ENCODE measurements at regions not wholly inside any gene's neighbourhood (a gene's known extent, or its start where the extent isn't known, plus 50 kb on each side); places are given as distances from the start of the nearest gene placed in this dataset.

DNA sequence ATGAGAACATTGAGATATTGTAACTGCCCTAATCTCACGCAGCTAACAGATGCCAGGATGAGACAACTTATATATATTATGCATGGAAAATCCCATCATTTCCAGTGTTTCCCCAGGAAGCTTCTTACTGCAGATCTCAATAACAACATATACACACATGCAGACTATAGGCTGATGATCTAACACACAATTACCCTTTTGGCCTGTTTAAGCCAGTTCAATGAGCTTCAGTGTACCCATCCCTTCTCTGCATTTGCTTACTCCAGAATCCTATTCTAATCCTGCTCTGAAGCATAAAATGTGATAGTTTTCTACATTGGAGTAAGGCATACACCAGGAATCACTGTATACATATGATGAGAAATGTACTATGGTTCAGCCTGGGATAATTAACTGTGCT lies 489.4 kb downstream of the SUCLA2 start:
- no peaks in the 10 kb centered on the region for H3K36me3 ChIP-seq (ENCODE audit: insufficient read depth, low read length)
- no peak overlapping the region for H3K9ac ChIP-seq (ENCODE audit: low read depth, low read length)
- H3K27me3 ChIP-seq (ENCODE audit: insufficient read depth, low read length), result no peaks in the 10 kb centered on the region
- H3K4me1 ChIP-seq (ENCODE audit: insufficient read depth, low read length), result no peaks in the 10 kb centered on the region
- no peak overlapping the region for H3K27ac ChIP-seq (ENCODE audit: low read depth, low read length)
- H3K4me3 ChIP-seq (ENCODE audit: low read length), result no peak overlapping the region
- H3K9me3 ChIP-seq (ENCODE audit: insufficient read depth, low read depth, low read length), result 0 out of 2 replicates have a peak, but pooled peaks cover 4% of the 10 kb centered on the region
- WGBS, result 100% methylated on average over 1 of the region's 1 CpG

DNA sequence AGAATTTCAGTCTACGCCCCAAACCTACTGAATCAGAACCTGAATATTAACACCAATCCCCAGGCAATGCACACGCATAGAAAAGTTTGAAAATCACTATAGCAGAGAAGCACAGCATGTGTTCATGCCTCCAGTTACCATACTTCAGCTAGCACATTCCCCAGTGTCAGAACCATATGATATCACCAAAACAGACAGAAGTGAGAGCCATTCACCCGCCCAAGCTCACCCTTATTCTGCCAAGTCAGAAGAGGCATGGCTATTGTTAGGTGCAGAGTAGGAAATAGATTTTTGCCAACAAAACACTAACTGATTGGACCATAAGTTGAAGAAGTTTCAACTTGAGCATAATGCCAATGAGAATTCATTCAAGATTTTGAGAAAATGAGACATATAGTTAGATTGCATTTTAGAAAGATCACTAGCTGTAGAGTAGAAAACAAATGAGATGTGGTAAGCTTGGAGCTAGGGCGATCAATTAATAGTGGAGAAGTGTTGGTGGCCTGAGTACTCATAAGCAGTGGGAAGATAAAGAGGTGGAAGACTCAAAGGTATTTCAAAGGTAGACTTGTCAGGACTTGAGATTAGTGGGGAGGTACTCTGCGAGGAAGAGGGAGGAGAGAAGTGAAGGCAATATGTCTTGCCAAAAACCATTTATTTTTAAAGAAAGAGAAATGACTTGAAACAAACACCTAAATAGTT lies 492.4 kb downstream of the SUCLA2 start:
- 85% methylated on average over 5 of the region's 5 CpGs for WGBS
- Histone ChIP-seq H3K4me1 (ENCODE audit: insufficient read depth, low read length) (no peaks in the 10 kb centered on the region), H3K9ac (ENCODE audit: low read depth, low read length) (no peak overlapping the region), H3K27ac (ENCODE audit: low read depth, low read length) (no peak overlapping the region), H3K9me3 (ENCODE audit: insufficient read depth, low read depth, low read length) (no peaks in the 10 kb centered on the region), H3K4me3 (ENCODE audit: low read length) (no peak overlapping the region), H3K27me3 (ENCODE audit: insufficient read depth, low read length) (no peaks in the 10 kb centered on the region), H3K36me3 (ENCODE audit: insufficient read depth, low read length) (no peaks in the 10 kb centered on the region)

DNA sequence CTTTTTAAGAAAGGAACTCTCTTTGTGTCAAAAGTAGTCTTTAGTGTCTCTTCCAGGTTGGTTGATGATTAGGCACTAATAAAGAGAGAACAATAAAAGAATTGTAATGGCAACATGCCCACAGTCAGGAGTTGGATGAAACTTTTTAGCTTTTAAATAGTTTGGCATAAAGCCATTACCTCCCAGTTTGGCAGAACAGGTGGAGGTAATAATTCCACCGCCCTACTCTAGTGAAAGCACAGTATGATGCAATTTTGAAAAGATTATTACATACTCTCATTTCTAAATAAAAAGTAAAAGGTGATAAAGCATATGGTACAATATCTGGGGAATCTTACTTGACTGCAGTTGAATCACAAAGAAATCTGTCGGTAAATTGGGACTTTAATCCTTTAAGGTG lies 497.6 kb downstream of the SUCLA2 start:
- peaks cover 2% of the 10 kb centered on the region; the same call in 1 of the 2 replicates for H3K4me1 ChIP-seq (ENCODE audit: insufficient read depth, low read length)
- no peak overlapping the region for H3K27ac ChIP-seq (ENCODE audit: low read depth, low read length)
- no peaks in the 10 kb centered on the region for H3K27me3 ChIP-seq (ENCODE audit: insufficient read depth, low read length)
- no peaks in the 10 kb centered on the region for H3K9me3 ChIP-seq (ENCODE audit: insufficient read depth, low read depth, low read length)
- H3K36me3 ChIP-seq (ENCODE audit: insufficient read depth, low read length), result no peaks in the 10 kb centered on the region
- H3K4me3 ChIP-seq (ENCODE audit: low read length), result no peak overlapping the region
- H3K9ac ChIP-seq (ENCODE audit: low read depth, low read length), result no peak overlapping the region
- WGBS, result 96% methylated on average over 1 of the region's 2 CpGs

DNA sequence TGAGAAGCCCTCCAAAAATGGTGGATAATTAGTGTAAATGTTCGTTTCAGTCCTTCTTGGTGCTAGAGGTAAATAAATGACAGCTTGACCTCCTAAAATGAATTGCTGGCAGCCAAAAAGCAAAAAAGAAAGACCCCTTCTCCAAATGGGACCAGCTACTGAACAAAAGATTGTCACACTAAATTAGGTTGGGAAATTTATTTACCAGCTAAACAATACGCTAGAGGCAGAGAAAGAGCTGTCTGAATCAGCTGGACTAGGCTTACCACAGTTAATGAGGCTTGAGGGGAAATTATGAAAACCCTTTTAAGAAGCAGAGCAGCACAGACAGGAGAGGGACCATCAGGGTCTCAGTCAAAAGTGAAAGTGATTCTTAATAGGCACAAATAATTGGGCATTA lies 498.9 kb downstream of the SUCLA2 start:
- H3K9me3 ChIP-seq (ENCODE audit: insufficient read depth, low read depth, low read length), result no peaks in the 10 kb centered on the region
- H3K9ac ChIP-seq (ENCODE audit: low read depth, low read length), result no peak overlapping the region
- H3K27me3 ChIP-seq (ENCODE audit: insufficient read depth, low read length), result no peaks in the 10 kb centered on the region
- 90% methylated on average over 2 of the region's 2 CpGs for WGBS
- no peaks in the 10 kb centered on the region for H3K36me3 ChIP-seq (ENCODE audit: insufficient read depth, low read length)
- H3K27ac ChIP-seq (ENCODE audit: low read depth, low read length), result no peak overlapping the region
- no peak overlapping the region for H3K4me3 ChIP-seq (ENCODE audit: low read length)
- H3K4me1 ChIP-seq (ENCODE audit: insufficient read depth, low read length), result peaks cover 2% of the 10 kb centered on the region; the same call in 1 of the 2 replicates

DNA sequence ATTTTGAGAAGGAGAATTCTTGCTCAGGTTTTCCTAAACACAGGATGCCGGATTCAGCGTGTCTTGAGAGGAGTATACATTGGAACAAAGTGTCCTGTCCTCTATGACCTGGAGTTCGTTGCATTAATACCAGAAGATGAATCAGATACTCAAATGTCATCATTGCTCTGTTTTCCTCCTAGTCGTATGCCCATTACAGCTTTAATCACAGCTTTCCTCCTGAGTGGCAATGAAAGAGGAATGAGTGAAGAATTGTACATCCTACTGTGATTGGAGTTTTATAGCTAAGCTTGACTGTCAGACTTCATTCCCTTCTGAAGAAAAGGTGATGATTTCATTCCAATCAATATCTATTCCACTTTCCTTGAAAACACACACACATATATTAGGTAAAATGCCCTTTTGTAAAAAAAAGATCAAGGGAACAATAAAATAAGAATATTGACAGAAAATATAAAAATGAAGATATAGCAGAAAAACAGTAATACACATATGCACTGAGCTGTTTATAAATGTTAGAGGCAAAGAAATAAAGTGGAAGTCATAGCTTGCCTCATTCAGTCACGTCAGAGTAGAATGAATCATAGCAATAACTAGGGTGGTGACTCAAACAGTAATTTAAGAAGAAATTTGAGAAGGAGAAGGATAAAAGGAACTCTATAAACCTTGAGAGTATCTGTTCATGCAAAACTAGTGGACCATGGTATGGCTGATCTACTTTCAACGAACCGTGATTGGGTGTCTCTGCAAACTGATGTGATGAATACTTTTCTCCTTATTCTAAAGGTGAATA lies 501.5 kb downstream of the SUCLA2 start:
- H3K36me3 ChIP-seq (ENCODE audit: insufficient read depth, low read length), result no peaks in the 10 kb centered on the region
- no peaks in the 10 kb centered on the region for H3K27me3 ChIP-seq (ENCODE audit: insufficient read depth, low read length)
- H3K4me3 ChIP-seq (ENCODE audit: low read length), result no peak overlapping the region
- WGBS, result 92% methylated on average over 7 of the region's 7 CpGs
- H3K9me3 ChIP-seq (ENCODE audit: insufficient read depth, low read depth, low read length), result no peaks in the 10 kb centered on the region
- H3K4me1 ChIP-seq (ENCODE audit: insufficient read depth, low read length), result peaks cover 2% of the 10 kb centered on the region; the same call in 1 of the 2 replicates
- no peak overlapping the region for H3K9ac ChIP-seq (ENCODE audit: low read depth, low read length)
- no peak overlapping the region for H3K27ac ChIP-seq (ENCODE audit: low read depth, low read length)

DNA sequence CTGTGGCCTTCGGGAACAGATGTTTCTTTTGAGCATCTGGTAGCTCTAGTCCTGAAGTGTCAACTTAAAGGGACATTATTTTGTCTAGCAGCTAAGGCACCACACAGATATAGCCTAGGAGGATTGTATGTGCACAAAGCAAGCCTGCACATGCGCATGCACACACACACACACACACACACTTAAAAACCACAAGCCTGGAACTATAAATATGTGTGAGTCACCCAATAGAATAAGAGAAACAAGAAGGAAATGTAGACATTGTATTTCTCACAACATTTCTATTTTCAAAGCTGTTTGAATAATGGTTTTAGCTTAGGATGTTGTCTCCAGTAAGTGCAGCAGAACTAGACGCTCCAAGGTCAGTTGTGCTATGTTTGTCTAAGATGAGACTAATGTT lies 516.5 kb downstream of the SUCLA2 start:
- Histone ChIP-seq H3K27me3 (ENCODE audit: insufficient read depth, low read length) (no peaks in the 10 kb centered on the region), H3K9ac (ENCODE audit: low read depth, low read length) (no peak overlapping the region), H3K36me3 (ENCODE audit: insufficient read depth, low read length) (no peaks in the 10 kb centered on the region), H3K27ac (ENCODE audit: low read depth, low read length) (no peak overlapping the region), H3K4me3 (ENCODE audit: low read length) (no peak overlapping the region), H3K9me3 (ENCODE audit: insufficient read depth, low read depth, low read length) (no peaks in the 10 kb centered on the region), H3K4me1 (ENCODE audit: insufficient read depth, low read length) (no peaks in the 10 kb centered on the region)
- 95% methylated on average over 2 of the region's 3 CpGs for WGBS

DNA sequence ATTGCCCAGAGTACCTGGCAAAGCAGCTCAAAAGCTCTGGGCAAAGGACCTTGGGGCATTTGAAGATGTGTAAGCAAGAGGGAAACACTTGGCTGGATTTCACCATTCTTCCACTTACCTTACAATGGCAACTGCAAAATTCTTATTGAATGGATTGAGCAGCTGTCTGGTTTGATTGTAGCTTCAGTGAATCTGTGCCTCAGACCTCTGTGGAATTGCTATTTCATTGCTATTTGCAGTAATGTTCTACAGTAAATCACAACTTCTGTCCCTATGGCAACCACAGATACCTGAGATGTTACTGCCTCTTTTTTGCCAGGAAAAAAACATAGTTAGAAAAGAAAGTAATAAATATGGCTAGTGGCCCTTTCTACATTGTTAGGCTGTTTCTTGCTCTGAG lies 519.5 kb downstream of the SUCLA2 start:
- Histone ChIP-seq H3K4me1 (ENCODE audit: insufficient read depth, low read length) (no peaks in the 10 kb centered on the region), H3K9me3 (ENCODE audit: insufficient read depth, low read depth, low read length) (no peaks in the 10 kb centered on the region), H3K27me3 (ENCODE audit: insufficient read depth, low read length) (no peaks in the 10 kb centered on the region)

DNA sequence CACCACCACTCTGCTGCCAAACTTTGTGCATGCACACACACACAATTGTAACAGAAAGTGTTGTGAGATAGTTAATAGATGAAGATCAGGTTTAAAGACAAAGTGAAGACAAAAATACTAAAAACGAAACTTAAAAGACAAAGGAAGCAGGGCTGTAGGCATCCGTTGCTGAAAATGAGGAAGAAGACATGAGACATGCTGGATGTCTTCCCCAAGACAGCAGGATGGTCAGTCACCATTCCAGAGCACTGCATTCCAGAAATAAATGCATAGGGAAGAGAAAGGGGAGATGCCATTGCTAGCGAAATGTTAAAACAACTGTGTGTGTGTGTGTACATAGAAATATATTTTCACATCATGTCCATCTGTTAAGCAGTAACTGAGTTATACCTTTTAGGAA lies 520.1 kb downstream of the SUCLA2 start:
- Histone ChIP-seq H3K9ac (ENCODE audit: low read depth, low read length) (no peak overlapping the region), H3K27me3 (ENCODE audit: insufficient read depth, low read length) (no peaks in the 10 kb centered on the region), H3K36me3 (ENCODE audit: insufficient read depth, low read length) (no peaks in the 10 kb centered on the region), H3K4me3 (ENCODE audit: low read length) (no peak overlapping the region), H3K27ac (ENCODE audit: low read depth, low read length) (no peak overlapping the region), H3K4me1 (ENCODE audit: insufficient read depth, low read length) (no peaks in the 10 kb centered on the region), H3K9me3 (ENCODE audit: insufficient read depth, low read depth, low read length) (no peaks in the 10 kb centered on the region)
- WGBS, result 90% methylated on average over 3 of the region's 3 CpGs

More for the DNA sequence above, 519.5 kb downstream of the SUCLA2 start:
- Histone ChIP-seq H3K4me3 (ENCODE audit: low read length) (no peak overlapping the region), H3K9ac (ENCODE audit: low read depth, low read length) (no peak overlapping the region), H3K27ac (ENCODE audit: low read depth, low read length) (no peak overlapping the region), H3K36me3 (ENCODE audit: insufficient read depth, low read length) (no peaks in the 10 kb centered on the region)

DNA sequence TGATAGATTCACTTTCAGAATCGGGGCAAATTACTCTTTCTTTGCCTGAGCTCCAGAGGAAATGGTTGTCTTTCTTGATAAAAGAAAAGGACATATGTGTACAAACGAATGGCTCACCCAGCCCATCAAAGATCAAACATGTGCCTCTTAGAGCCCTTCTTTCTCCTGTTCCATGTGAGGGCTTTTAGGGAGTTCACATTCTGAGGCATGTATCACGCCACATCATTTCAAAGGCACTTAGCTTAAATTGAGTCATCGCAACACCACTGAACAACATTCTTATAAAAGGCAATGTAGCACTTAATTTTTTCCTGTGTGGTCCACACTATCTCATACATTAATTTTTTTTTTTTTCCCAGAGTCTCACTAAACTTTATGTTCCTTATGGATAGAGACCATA lies 521.0 kb downstream of the SUCLA2 start:
- H3K4me3 ChIP-seq (ENCODE audit: low read length), result no peak overlapping the region
- H3K27me3 ChIP-seq (ENCODE audit: insufficient read depth, low read length), result no peaks in the 10 kb centered on the region
- no peak overlapping the region for H3K9ac ChIP-seq (ENCODE audit: low read depth, low read length)
- no peaks in the 10 kb centered on the region for H3K9me3 ChIP-seq (ENCODE audit: insufficient read depth, low read depth, low read length)
- H3K27ac ChIP-seq (ENCODE audit: low read depth, low read length), result no peak overlapping the region
- no peaks in the 10 kb centered on the region for H3K36me3 ChIP-seq (ENCODE audit: insufficient read depth, low read length)
- no peaks in the 10 kb centered on the region for H3K4me1 ChIP-seq (ENCODE audit: insufficient read depth, low read length)
- WGBS, result 95% methylated on average over 4 of the region's 4 CpGs

DNA sequence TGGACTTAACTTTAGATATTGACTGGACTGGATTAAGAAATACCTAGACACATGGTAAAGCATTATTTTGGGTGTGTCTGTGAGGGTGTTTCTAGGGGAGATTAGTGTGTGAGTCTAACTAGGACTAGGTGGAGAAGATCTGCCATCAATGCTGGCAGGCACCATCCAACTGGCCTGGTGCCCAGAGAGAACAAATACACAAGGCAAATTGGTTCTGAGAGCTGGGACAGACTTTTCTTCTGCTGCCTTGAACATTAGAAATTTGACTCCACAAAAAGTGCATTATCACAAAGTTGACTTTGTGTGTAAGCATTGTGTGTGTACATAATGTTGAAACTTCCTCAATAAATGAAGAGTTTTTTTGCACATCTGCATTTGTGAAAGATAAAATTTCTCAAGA lies 522.1 kb downstream of the SUCLA2 start:
- Histone ChIP-seq H3K27ac (ENCODE audit: low read depth, low read length) (no peak overlapping the region), H3K4me1 (ENCODE audit: insufficient read depth, low read length) (no peaks in the 10 kb centered on the region), H3K9ac (ENCODE audit: low read depth, low read length) (no peak overlapping the region), H3K27me3 (ENCODE audit: insufficient read depth, low read length) (no peaks in the 10 kb centered on the region), H3K9me3 (ENCODE audit: insufficient read depth, low read depth, low read length) (no peaks in the 10 kb centered on the region), H3K4me3 (ENCODE audit: low read length) (no peak overlapping the region), H3K36me3 (ENCODE audit: insufficient read depth, low read length) (no peaks in the 10 kb centered on the region)

DNA sequence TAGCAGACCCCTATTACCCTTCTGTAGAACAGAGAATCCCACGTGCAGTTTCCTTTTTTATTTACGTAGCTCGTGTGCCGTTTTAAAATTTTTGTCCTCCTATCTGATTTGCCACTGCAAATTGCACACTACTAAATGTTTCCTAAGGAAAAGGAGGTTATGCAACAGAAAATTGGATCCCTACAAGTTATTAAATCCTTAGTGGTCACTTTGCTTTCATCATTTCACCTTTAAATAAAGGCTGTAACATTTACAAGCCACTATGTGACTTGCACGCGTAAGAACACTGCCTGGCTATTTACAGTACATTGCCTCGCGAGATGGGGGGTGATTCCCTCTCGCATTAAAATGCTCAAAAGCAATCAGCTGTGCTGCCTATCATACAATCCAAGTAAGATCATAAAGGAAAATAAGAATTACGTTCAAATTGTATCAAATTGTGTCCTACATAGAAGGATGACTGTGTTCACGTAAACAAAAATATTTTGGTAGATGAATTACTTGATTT lies 525.6 kb downstream of the SUCLA2 start:
- no peaks in the 10 kb centered on the region for H3K9me3 ChIP-seq (ENCODE audit: insufficient read depth, low read depth, low read length)
- peaks cover 11% of the 10 kb centered on the region for H3K27me3 ChIP-seq (ENCODE audit: insufficient read depth, low read length)
- no peaks in the 10 kb centered on the region for H3K36me3 ChIP-seq (ENCODE audit: insufficient read depth, low read length)
- H3K4me1 ChIP-seq (ENCODE audit: insufficient read depth, low read length), result peaks cover 12% of the 10 kb centered on the region
- H3K4me3 ChIP-seq (ENCODE audit: low read length), result no peak overlapping the region
- no peak overlapping the region for H3K27ac ChIP-seq (ENCODE audit: low read depth, low read length)
- WGBS, result 87% methylated on average over 11 of the region's 11 CpGs
- H3K9ac ChIP-seq (ENCODE audit: low read depth, low read length), result no peak overlapping the region
